GM11168 (cell line): ENCODE measurements at regions not wholly inside any gene's neighbourhood (a gene's known extent, or its start where the extent isn't known, plus 50 kb on each side); places are given as distances from the start of the nearest gene placed in this dataset.
"Not testable (repeated sequence)": the region's sequence is repeated elsewhere in the genome, so short reads cannot be mapped to it uniquely, and the experiment has no call there.

Experiments
- in situ Hi-C: fragments of 300-500 bp; cut with MboI; formaldehyde crosslinking; loops from one replicate; pipeline ENCODE4 v1.12.0; 2022; ENCODE audit warnings: low sequenced_read_pairs; ENCODE audit not compliant: unreplicated experiment

- in situ Hi-C loops, result no loop called here
Observed at GRCh38 chr4:10281996-10282395, 165.4 kb upstream of the WDR1 start.

- in situ Hi-C loops, result no loop called here
Observed at GRCh38 chr4:10279261-10279660, 162.7 kb upstream of the WDR1 start.

GRCh38 chr4:10278071-10278470 is 161.5 kb upstream of the WDR1 start:
- in situ Hi-C loops, result no loop called here

GRCh38 chr4:10276152-10276551 is 159.6 kb upstream of the WDR1 start:
- in situ Hi-C loops, result no loop called here

GRCh38 chr4:10275696-10276095 is 159.1 kb upstream of the WDR1 start:
- in situ Hi-C loops, result no loop called here

GRCh38 chr4:10273030-10273429 is 156.4 kb upstream of the WDR1 start:
- in situ Hi-C loops, result no loop called here

GRCh38 chr4:10272511-10272910 is 155.9 kb upstream of the WDR1 start:
- in situ Hi-C loops, result no loop called here

- in situ Hi-C loops, result no loop called here
Observed at GRCh38 chr4:10267066-10267465, 150.5 kb upstream of the WDR1 start.

- in situ Hi-C loops, result no loop called here
Observed at GRCh38 chr4:10260777-10261176, 144.2 kb upstream of the WDR1 start.

GRCh38 chr4:10259976-10260375 is 143.4 kb upstream of the WDR1 start:
- in situ Hi-C loops, result no loop called here

GRCh38 chr4:10256203-10256602 is 139.6 kb upstream of the WDR1 start:
- in situ Hi-C loops, result no loop called here

GRCh38 chr4:10253765-10254164 is 137.2 kb upstream of the WDR1 start:
- in situ Hi-C loops, result no loop called here

- in situ Hi-C loops, result no loop called here
Observed at GRCh38 chr4:10245751-10246150, 129.2 kb upstream of the WDR1 start.

- in situ Hi-C loops, result no loop called here
Observed at GRCh38 chr4:10243856-10244255, 127.3 kb upstream of the WDR1 start.

GRCh38 chr4:10240691-10241090 is 124.1 kb upstream of the WDR1 start:
- in situ Hi-C loops, result no loop called here

GRCh38 chr4:10239982-10240654 is 123.5 kb upstream of the WDR1 start:
- in situ Hi-C loops, result no loop called here

- in situ Hi-C loops, result no loop called here
Observed at GRCh38 chr4:10237131-10237530, 120.5 kb upstream of the WDR1 start.

GRCh38 chr4:10232114-10232513 is 115.5 kb upstream of the WDR1 start:
- in situ Hi-C loops, result no loop called here

- in situ Hi-C loops, result no loop called here
Observed at GRCh38 chr4:10226756-10227155, 110.2 kb upstream of the WDR1 start.

GRCh38 chr4:10225096-10225495 is 108.5 kb upstream of the WDR1 start:
- in situ Hi-C loops, result no loop called here

GRCh38 chr4:10223782-10224181 is 107.2 kb upstream of the WDR1 start:
- in situ Hi-C loops, result no loop called here

- in situ Hi-C loops, result not testable (repeated sequence)
Observed at GRCh38 chr4:10213481-10213880, 96.9 kb upstream of the WDR1 start.

GRCh38 chr4:10212901-10213300 is 96.3 kb upstream of the WDR1 start:
- in situ Hi-C loops, result no loop called here
